ENCODE measurements at regions not wholly inside any gene's neighbourhood (a gene's known extent, or its start where the extent isn't known, plus 50 kb on each side); places are given as distances from the start of the nearest gene placed in this dataset.

DNA sequence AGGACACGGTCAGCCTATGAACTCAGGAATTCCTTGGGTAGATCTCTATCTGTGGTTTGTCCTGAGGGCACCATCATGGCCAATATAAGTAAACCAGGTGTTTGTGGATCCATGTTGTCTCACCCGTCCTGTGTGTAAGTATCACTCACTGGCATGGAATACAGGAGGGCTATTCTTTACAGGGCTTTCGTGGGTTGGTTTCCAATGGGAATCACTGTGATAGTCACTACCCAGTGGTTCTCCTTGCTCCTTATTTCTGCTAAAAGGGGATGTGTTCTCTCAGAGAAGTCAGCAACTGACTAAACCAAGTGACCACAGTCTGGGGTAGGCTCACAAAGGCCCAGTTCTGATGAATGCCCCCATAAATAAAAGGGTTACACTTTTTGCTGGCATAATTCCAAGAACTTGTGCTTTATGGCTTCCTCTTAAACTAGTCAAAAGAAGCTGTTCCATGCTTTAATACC lies 236.7 kb upstream of the JADE1 start:
- Histone ChIP-seq H3K36me3 (ENCODE audit: insufficient read depth, low read depth, low read length) (no peaks in the 10 kb centered on the region), H3K9me3 (ENCODE audit: insufficient read depth, low read depth, low read length) (no peaks in the 10 kb centered on the region), H3K4me3 (ENCODE audit: low read length) (no peak overlapping the region), H3K9ac (ENCODE audit: low read depth, low read length) (no peak overlapping the region), H3K27me3 (ENCODE audit: insufficient read depth, low read length) (no peaks in the 10 kb centered on the region), H3K27ac (ENCODE audit: low read length) (no peak overlapping the region), H3K4me1 (ENCODE audit: insufficient read depth, low read length) (peaks cover 9% of the 10 kb centered on the region)

DNA sequence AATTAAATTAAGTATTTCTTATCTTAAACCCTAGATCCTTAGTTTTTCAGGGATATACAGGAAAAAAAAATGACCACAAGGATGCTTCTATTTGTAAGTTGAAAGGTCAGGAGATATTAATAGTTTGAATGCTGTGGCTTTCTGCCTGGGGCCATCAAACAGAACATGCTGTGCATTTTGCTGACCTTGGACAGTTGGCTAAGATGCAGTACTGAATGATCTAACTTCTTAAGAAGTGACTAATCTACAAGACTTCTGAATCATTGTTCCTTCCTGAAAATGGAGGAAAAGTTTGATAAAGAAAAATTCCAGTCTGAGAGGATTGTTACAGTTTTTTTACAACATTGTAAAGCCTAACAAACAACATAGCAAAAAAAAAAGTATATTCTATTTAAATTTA lies 237.8 kb upstream of the JADE1 start:
- H3K9me3 ChIP-seq (ENCODE audit: insufficient read depth, low read depth, low read length): no peaks in the 10 kb centered on the region
- H3K27ac ChIP-seq (ENCODE audit: low read length): no peak overlapping the region
- no peak overlapping the region for H3K4me3 ChIP-seq (ENCODE audit: low read length)
- H3K36me3 ChIP-seq (ENCODE audit: insufficient read depth, low read depth, low read length): no peaks in the 10 kb centered on the region
- no peaks in the 10 kb centered on the region for H3K27me3 ChIP-seq (ENCODE audit: insufficient read depth, low read length)
- H3K9ac ChIP-seq (ENCODE audit: low read depth, low read length): no peak overlapping the region
- peaks cover 9% of the 10 kb centered on the region for H3K4me1 ChIP-seq (ENCODE audit: insufficient read depth, low read length)

DNA sequence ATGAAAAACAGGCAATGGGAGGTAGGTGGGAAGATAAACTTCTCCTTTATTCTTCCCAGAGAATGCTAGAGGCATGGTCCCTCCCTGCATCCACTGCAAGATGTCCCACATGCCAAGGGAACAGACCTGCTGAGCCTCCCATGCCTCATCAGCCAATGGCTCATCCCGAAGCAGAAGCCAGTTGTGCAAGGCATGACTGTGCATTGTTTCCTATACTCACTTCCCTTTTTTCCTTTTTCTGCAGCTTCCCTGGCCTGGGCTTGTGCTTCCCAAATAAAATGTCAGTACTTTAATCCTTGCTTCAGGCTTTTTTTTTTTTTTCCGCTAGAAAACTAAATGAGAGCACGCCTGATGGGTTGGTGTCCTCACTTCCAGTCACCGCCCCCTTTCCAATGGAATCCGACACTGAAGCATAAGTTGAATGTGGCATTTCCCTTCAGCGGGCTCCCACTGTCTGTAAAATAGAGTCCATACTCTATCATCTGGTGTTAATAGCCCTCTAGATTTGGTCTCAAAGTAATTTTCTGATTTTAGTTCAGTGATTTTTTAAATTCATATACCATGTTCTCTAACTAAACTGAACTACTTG lies 239.0 kb upstream of the JADE1 start:
- peaks cover 14% of the 10 kb centered on the region for H3K4me1 ChIP-seq (ENCODE audit: insufficient read depth, low read length)
- no peak overlapping the region for H3K9ac ChIP-seq (ENCODE audit: low read depth, low read length)
- no peak overlapping the region for H3K27ac ChIP-seq (ENCODE audit: low read length)
- no peaks in the 10 kb centered on the region for H3K27me3 ChIP-seq (ENCODE audit: insufficient read depth, low read length)
- no peaks in the 10 kb centered on the region for H3K9me3 ChIP-seq (ENCODE audit: insufficient read depth, low read depth, low read length)
- no peak overlapping the region for H3K4me3 ChIP-seq (ENCODE audit: low read length)
- no peaks in the 10 kb centered on the region for H3K36me3 ChIP-seq (ENCODE audit: insufficient read depth, low read depth, low read length)

DNA sequence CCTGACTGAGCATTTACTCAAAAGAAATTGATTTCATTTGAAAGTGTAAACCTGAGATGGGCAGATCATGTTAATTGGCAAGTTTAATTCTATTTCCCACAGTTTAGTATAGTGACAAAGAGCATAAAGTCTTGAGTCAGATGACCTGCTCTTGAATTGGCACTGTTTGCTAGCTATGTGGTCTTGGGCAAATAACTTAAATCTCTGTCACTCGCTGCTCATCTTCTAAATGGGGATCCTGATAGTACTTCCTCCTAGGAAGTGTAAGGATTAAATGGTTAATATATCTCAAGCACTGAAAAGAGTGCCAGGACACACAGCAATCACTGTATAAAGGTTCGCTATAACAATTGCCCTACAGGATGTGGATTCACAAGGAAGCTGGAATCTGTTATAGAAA lies 242.8 kb upstream of the JADE1 start:
- H3K27ac ChIP-seq (ENCODE audit: low read length): no peak overlapping the region
- no peak overlapping the region for H3K4me3 ChIP-seq (ENCODE audit: low read length)
- peaks cover 5% of the 10 kb centered on the region; the same call in 1 of the 2 replicates for H3K4me1 ChIP-seq (ENCODE audit: insufficient read depth, low read length)
- H3K9me3 ChIP-seq (ENCODE audit: insufficient read depth, low read depth, low read length): no peaks in the 10 kb centered on the region
- H3K9ac ChIP-seq (ENCODE audit: low read depth, low read length): no peak overlapping the region
- no peaks in the 10 kb centered on the region for H3K36me3 ChIP-seq (ENCODE audit: insufficient read depth, low read depth, low read length)
- no peaks in the 10 kb centered on the region for H3K27me3 ChIP-seq (ENCODE audit: insufficient read depth, low read length)

GRCh38 chr4:128565565-128566186 lies 243.8 kb upstream of the JADE1 start:
- Histone ChIP-seq H3K36me3 (ENCODE audit: insufficient read depth, low read depth, low read length) (no peaks in the 10 kb centered on the region), H3K27ac (ENCODE audit: low read length) (no peak overlapping the region), H3K27me3 (ENCODE audit: insufficient read depth, low read length) (no peaks in the 10 kb centered on the region), H3K4me1 (ENCODE audit: insufficient read depth, low read length) (peaks cover 5% of the 10 kb centered on the region; the same call in 1 of the 2 replicates), H3K9me3 (ENCODE audit: insufficient read depth, low read depth, low read length) (no peaks in the 10 kb centered on the region), H3K4me3 (ENCODE audit: low read length) (no peak overlapping the region), H3K9ac (ENCODE audit: low read depth, low read length) (no peak overlapping the region)

- Histone ChIP-seq H3K9me3 (ENCODE audit: insufficient read depth, low read depth, low read length) (no peaks in the 10 kb centered on the region), H3K27me3 (ENCODE audit: insufficient read depth, low read length) (no peaks in the 10 kb centered on the region), H3K36me3 (ENCODE audit: insufficient read depth, low read depth, low read length) (no peaks in the 10 kb centered on the region), H3K9ac (ENCODE audit: low read depth, low read length) (no peak overlapping the region), H3K4me3 (ENCODE audit: low read length) (no peak overlapping the region), H3K4me1 (ENCODE audit: insufficient read depth, low read length) (peaks cover 5% of the 10 kb centered on the region; the same call in 1 of the 2 replicates), H3K27ac (ENCODE audit: low read length) (no peak overlapping the region)
Measured at GRCh38 chr4:128565054-128565453, 244.4 kb upstream of the JADE1 start.

GRCh38 chr4:128564081-128564630 lies 245.3 kb upstream of the JADE1 start:
- Histone ChIP-seq H3K27ac (ENCODE audit: low read length) (no peak overlapping the region), H3K4me3 (ENCODE audit: low read length) (no peak overlapping the region), H3K9ac (ENCODE audit: low read depth, low read length) (no peak overlapping the region), H3K4me1 (ENCODE audit: insufficient read depth, low read length) (peaks cover 5% of the 10 kb centered on the region; the same call in 1 of the 2 replicates), H3K27me3 (ENCODE audit: insufficient read depth, low read length) (no peaks in the 10 kb centered on the region), H3K9me3 (ENCODE audit: insufficient read depth, low read depth, low read length) (no peaks in the 10 kb centered on the region), H3K36me3 (ENCODE audit: insufficient read depth, low read depth, low read length) (no peaks in the 10 kb centered on the region)

- Histone ChIP-seq H3K9me3 (ENCODE audit: insufficient read depth, low read depth, low read length) (no peaks in the 10 kb centered on the region), H3K27ac (ENCODE audit: low read length) (no peak overlapping the region), H3K27me3 (ENCODE audit: insufficient read depth, low read length) (no peaks in the 10 kb centered on the region), H3K4me1 (ENCODE audit: insufficient read depth, low read length) (peaks cover 3% of the 10 kb centered on the region; the same call in 1 of the 2 replicates), H3K4me3 (ENCODE audit: low read length) (no peak overlapping the region), H3K36me3 (ENCODE audit: insufficient read depth, low read depth, low read length) (no peaks in the 10 kb centered on the region), H3K9ac (ENCODE audit: low read depth, low read length) (no peak overlapping the region)
Measured at GRCh38 chr4:128560754-128561495, 248.6 kb upstream of the JADE1 start.

DNA sequence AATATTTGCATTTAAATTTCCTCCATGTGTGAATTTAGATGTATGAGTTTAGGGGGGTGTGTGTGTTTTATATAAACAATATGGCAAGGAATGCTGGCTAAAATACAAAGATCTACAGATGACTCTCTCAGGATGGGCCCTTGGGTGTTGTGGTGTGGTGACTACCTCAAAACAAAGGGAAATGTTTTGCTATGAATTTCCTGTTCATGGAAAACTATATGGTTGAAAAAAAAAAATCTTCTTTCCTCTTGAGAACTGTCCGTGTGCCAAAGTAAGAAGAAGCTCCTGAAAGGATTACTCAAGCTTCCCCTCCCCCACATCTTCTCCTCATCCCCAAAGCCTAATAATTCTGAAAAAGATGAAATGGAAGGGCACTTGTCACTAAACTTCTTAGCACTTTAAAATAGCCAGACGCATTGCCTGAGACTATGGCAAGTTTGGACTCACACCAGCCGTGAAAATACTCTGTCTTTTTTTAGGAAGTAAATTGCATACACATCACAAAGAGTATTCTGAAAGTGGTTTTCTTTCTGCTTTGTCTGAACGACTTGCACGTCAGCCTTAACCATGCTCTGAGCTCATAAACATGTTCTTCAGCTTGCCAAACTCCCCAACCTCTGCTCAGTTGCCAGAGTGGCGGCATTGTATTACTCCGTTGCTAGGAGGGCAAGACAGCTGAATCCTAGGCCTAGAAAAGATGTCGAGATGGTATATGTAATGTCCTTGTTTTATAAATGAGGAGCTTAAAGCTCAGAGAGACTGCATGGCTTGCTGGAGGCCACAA lies 250.4 kb upstream of the JADE1 start:
- no peak overlapping the region for H3K9ac ChIP-seq (ENCODE audit: low read depth, low read length)
- H3K4me1 ChIP-seq (ENCODE audit: insufficient read depth, low read length): no peaks in the 10 kb centered on the region
- H3K27me3 ChIP-seq (ENCODE audit: insufficient read depth, low read length): no peaks in the 10 kb centered on the region
- no peaks in the 10 kb centered on the region for H3K9me3 ChIP-seq (ENCODE audit: insufficient read depth, low read depth, low read length)
- H3K27ac ChIP-seq (ENCODE audit: low read length): no peak overlapping the region
- no peak overlapping the region for H3K4me3 ChIP-seq (ENCODE audit: low read length)
- no peaks in the 10 kb centered on the region for H3K36me3 ChIP-seq (ENCODE audit: insufficient read depth, low read depth, low read length)

- Histone ChIP-seq H3K4me1 (ENCODE audit: insufficient read depth, low read length) (no peaks in the 10 kb centered on the region), H3K27me3 (ENCODE audit: insufficient read depth, low read length) (no peaks in the 10 kb centered on the region), H3K4me3 (ENCODE audit: low read length) (no peak overlapping the region), H3K36me3 (ENCODE audit: insufficient read depth, low read depth, low read length) (no peaks in the 10 kb centered on the region), H3K9me3 (ENCODE audit: insufficient read depth, low read depth, low read length) (no peaks in the 10 kb centered on the region), H3K27ac (ENCODE audit: low read length) (no peak overlapping the region), H3K9ac (ENCODE audit: low read depth, low read length) (no peak overlapping the region)
Measured at GRCh38 chr4:128556756-128557155, 252.7 kb upstream of the JADE1 start.
